ENCODE measurements at regions not wholly inside any gene's neighbourhood (a gene's known extent, or its start where the extent isn't known, plus 50 kb on each side); places are given as distances from the start of the nearest gene placed in this dataset.
"Not testable (repeated sequence)": the region's sequence is repeated elsewhere in the genome, so short reads cannot be mapped to it uniquely, and the experiment has no call there.

GRCh38 chr3:8406479-8406878, 95.1 kb upstream of the LMCD1 start:
- Mint-ChIP-seq H3K36me3 (no peaks in the 10 kb centered on the region), H3K4me1 (no peaks in the 10 kb centered on the region), H3K9me3 (peaks cover 3% of the 10 kb centered on the region), H3K27me3 (no peaks in the 10 kb centered on the region), H3K27ac (no peak overlapping the region), H3K4me3 (no peak overlapping the region)

- H3K27ac Mint-ChIP-seq, result no peak overlapping the region
- no peaks in the 10 kb centered on the region for H3K9me3 Mint-ChIP-seq
- no peak overlapping the region for H3K4me3 Mint-ChIP-seq
- no peaks in the 10 kb centered on the region for H3K36me3 Mint-ChIP-seq
- no peaks in the 10 kb centered on the region for H3K27me3 Mint-ChIP-seq
- H3K4me1 Mint-ChIP-seq, result peaks cover 9% of the 10 kb centered on the region
Measured at GRCh38 chr3:8413337-8413926, 88.2 kb upstream of the LMCD1 start.

GRCh38 chr3:8416965-8417364, 84.7 kb upstream of the LMCD1 start:
- Mint-ChIP-seq H3K27me3 (no peaks in the 10 kb centered on the region), H3K9me3 (no peaks in the 10 kb centered on the region), H3K4me3 (no peak overlapping the region), H3K4me1 (peaks cover 9% of the 10 kb centered on the region), H3K27ac (no peak overlapping the region), H3K36me3 (no peaks in the 10 kb centered on the region)

GRCh38 chr3:8420612-8421011, 81.0 kb upstream of the LMCD1 start:
- no peak overlapping the region for H3K27ac Mint-ChIP-seq
- H3K4me3 Mint-ChIP-seq, result no peak overlapping the region
- no peaks in the 10 kb centered on the region for H3K27me3 Mint-ChIP-seq
- no peaks in the 10 kb centered on the region for H3K9me3 Mint-ChIP-seq
- H3K36me3 Mint-ChIP-seq, result no peaks in the 10 kb centered on the region
- peaks cover 9% of the 10 kb centered on the region for H3K4me1 Mint-ChIP-seq

GRCh38 chr3:8421267-8421666, 80.4 kb upstream of the LMCD1 start:
- Mint-ChIP-seq H3K27me3 (no peaks in the 10 kb centered on the region), H3K36me3 (no peaks in the 10 kb centered on the region), H3K27ac (no peak overlapping the region), H3K4me3 (no peak overlapping the region), H3K4me1 (peaks cover 9% of the 10 kb centered on the region), H3K9me3 (no peaks in the 10 kb centered on the region)

GRCh38 chr3:8421711-8422110, 79.9 kb upstream of the LMCD1 start:
- no peaks in the 10 kb centered on the region for H3K27me3 Mint-ChIP-seq
- H3K36me3 Mint-ChIP-seq, result no peaks in the 10 kb centered on the region
- no peak overlapping the region for H3K27ac Mint-ChIP-seq
- H3K4me3 Mint-ChIP-seq, result no peak overlapping the region
- H3K9me3 Mint-ChIP-seq, result no peaks in the 10 kb centered on the region
- H3K4me1 Mint-ChIP-seq, result peaks cover 6% of the 10 kb centered on the region

- no peaks in the 10 kb centered on the region for H3K9me3 Mint-ChIP-seq
- H3K27ac Mint-ChIP-seq, result no peak overlapping the region
- H3K4me3 Mint-ChIP-seq, result no peak overlapping the region
- H3K27me3 Mint-ChIP-seq, result no peaks in the 10 kb centered on the region
- H3K4me1 Mint-ChIP-seq, result no peaks in the 10 kb centered on the region
- H3K36me3 Mint-ChIP-seq, result no peaks in the 10 kb centered on the region
Measured at GRCh38 chr3:8423307-8423706, 78.3 kb upstream of the LMCD1 start.

- no peaks in the 10 kb centered on the region for H3K36me3 Mint-ChIP-seq
- no peaks in the 10 kb centered on the region for H3K27me3 Mint-ChIP-seq
- H3K4me3 Mint-ChIP-seq, result no peak overlapping the region
- H3K4me1 Mint-ChIP-seq, result no peaks in the 10 kb centered on the region
- no peaks in the 10 kb centered on the region for H3K9me3 Mint-ChIP-seq
- no peak overlapping the region for H3K27ac Mint-ChIP-seq
Measured at GRCh38 chr3:8424281-8424680, 77.3 kb upstream of the LMCD1 start.

- Mint-ChIP-seq H3K4me3 (no peak overlapping the region), H3K36me3 (no peaks in the 10 kb centered on the region), H3K4me1 (no peaks in the 10 kb centered on the region)
Measured at GRCh38 chr3:8436661-8437287, 64.8 kb upstream of the LMCD1 start.

GRCh38 chr3:8438507-8439079, 63.0 kb upstream of the LMCD1 start:
- H3K36me3 Mint-ChIP-seq, result no peaks in the 10 kb centered on the region
- H3K4me1 Mint-ChIP-seq, result no peaks in the 10 kb centered on the region
- H3K27me3 Mint-ChIP-seq, result no peaks in the 10 kb centered on the region
- no peaks in the 10 kb centered on the region for H3K9me3 Mint-ChIP-seq
- no peak overlapping the region for H3K27ac Mint-ChIP-seq
- H3K4me3 Mint-ChIP-seq, result no peak overlapping the region

More at GRCh38 chr3:8436661-8437287, 64.8 kb upstream of the LMCD1 start:
- Mint-ChIP-seq H3K27me3 (no peaks in the 10 kb centered on the region), H3K27ac (no peak overlapping the region), H3K9me3 (no peaks in the 10 kb centered on the region)

- not testable (repeated sequence) for H3K27me3 Mint-ChIP-seq, H3K9me3 Mint-ChIP-seq, H3K4me1 Mint-ChIP-seq, H3K27ac Mint-ChIP-seq, H3K36me3 Mint-ChIP-seq, H3K4me3 Mint-ChIP-seq
Measured at GRCh38 chr3:8440142-8440541, 61.5 kb upstream of the LMCD1 start.

GRCh38 chr3:8441969-8442559, 59.6 kb upstream of the LMCD1 start:
- H3K4me3 Mint-ChIP-seq, result no peak overlapping the region
- peaks cover 9% of the 10 kb centered on the region for H3K27me3 Mint-ChIP-seq
- H3K9me3 Mint-ChIP-seq, result no peaks in the 10 kb centered on the region
- no peaks in the 10 kb centered on the region for H3K36me3 Mint-ChIP-seq
- peaks cover 3% of the 10 kb centered on the region for H3K4me1 Mint-ChIP-seq
- H3K27ac Mint-ChIP-seq, result no peak overlapping the region

GRCh38 chr3:8442993-8443650, 58.5 kb upstream of the LMCD1 start:
- Mint-ChIP-seq H3K27me3 (peaks cover 13% of the 10 kb centered on the region), H3K4me3 (no peak overlapping the region), H3K27ac (no peak overlapping the region), H3K36me3 (no peaks in the 10 kb centered on the region), H3K9me3 (no peaks in the 10 kb centered on the region), H3K4me1 (peaks cover 3% of the 10 kb centered on the region)

- H3K36me3 Mint-ChIP-seq, result no peaks in the 10 kb centered on the region
- H3K9me3 Mint-ChIP-seq, result no peaks in the 10 kb centered on the region
- no peak overlapping the region for H3K4me3 Mint-ChIP-seq
- H3K4me1 Mint-ChIP-seq, result peaks cover 3% of the 10 kb centered on the region
- H3K27me3 Mint-ChIP-seq, result peaks cover 14% of the 10 kb centered on the region
- H3K27ac Mint-ChIP-seq, result no peak overlapping the region
Measured at GRCh38 chr3:8443829-8444791, 57.5 kb upstream of the LMCD1 start.

- no peak overlapping the region for H3K4me3 Mint-ChIP-seq
- peaks cover 3% of the 10 kb centered on the region for H3K4me1 Mint-ChIP-seq
- H3K36me3 Mint-ChIP-seq, result no peaks in the 10 kb centered on the region
- H3K9me3 Mint-ChIP-seq, result no peaks in the 10 kb centered on the region
- no peak overlapping the region for H3K27ac Mint-ChIP-seq
- H3K27me3 Mint-ChIP-seq, result peaks cover 16% of the 10 kb centered on the region
Measured at GRCh38 chr3:8444883-8445282, 56.7 kb upstream of the LMCD1 start.

Data from activated naive CD4-positive, alpha-beta T cell treated with anti-CD3 and anti-CD28 coated beads, Interleukin-2, amount 50 U/mL, for 24 hours (primary cell).